GM12878 (cell line): ENCODE measurements at regions not wholly inside any gene's neighbourhood (a gene's known extent, or its start where the extent isn't known, plus 50 kb on each side); places are given as distances from the start of the nearest gene placed in this dataset.

Source experiments
- ATAC-seq: fragments of 200-7000 bp; cut with Tn5 transposase; 3 replicates; pipeline ENCODE4 v1.9.1; 2020; ENCODE audit warnings: mild to moderate bottlenecking, moderate library complexity
- BruUV-seq: library from RNA; stranded (reverse); fragments of 400-500 nt; replicated peaks from 2 replicates; lab custom pipeline; 2021; lab: Mats Ljungman, UMichigan
- CTCF ChIA-PET: fragments of 300-600 bp; sonication (Branson Sonifier 250); formaldehyde crosslinking; extraction: SDS; loops from one replicate; lab custom pipeline; 2021; ENCODE audit warnings: inconsistent platforms; lab: Yijun Ruan, JAX
- POLR2A ChIA-PET: fragments of 350-600 bp; formaldehyde crosslinking; extraction: SDS; loops from one replicate; lab custom pipeline; 2021; ENCODE audit warnings: inconsistent platforms; lab: Charles Lee
- RAD21 ChIA-PET: fragments of 300-600 bp; sonication (Branson Sonifier 250); formaldehyde crosslinking; loops from one replicate; lab custom pipeline; 2023; ENCODE audit warnings: antibody characterized with exemption; ENCODE audit not compliant: unreplicated experiment; lab: Charles Lee
- SMC1A ChIA-PET: fragments of 300-600 bp; sonication (Branson Sonifier 250); formaldehyde crosslinking; loops from one replicate; lab custom pipeline; 2023; ENCODE audit not compliant: unreplicated experiment, uncharacterized antibody; lab: Charles Lee
- DNase-seq: peaks from one replicate; pipeline ENCODE4 v3.0.0-alpha.2; 2011; ENCODE audit warnings: low read depth, low spot score
- FAIRE-seq: peaks from 3 replicates; lab custom pipeline; 2011; peaks lifted over from hg19 to GRCh38; lab: Jason Lieb, UNC
- H2AFZ ChIP-seq: 2 replicates; pipeline ENCODE4 v1.6.0; 2011; ENCODE audit warnings: low read depth, low read length, control low read depth; ENCODE audit not compliant: control insufficient read depth
- H3K27ac ChIP-seq: 2 replicates; pipeline ENCODE4 v1.5.1; 2011; ENCODE audit warnings: control low read depth; ENCODE audit not compliant: control insufficient read depth, insufficient read depth
- H3K27me3 ChIP-seq, 2 experiments: replicated peaks in 1 of 2; 2 replicates each; pipeline versions ENCODE4 v1.6.0 to v1.6.1; 2011; ENCODE audit warnings: low read length in 1 of 2; ENCODE audit not compliant: control insufficient read depth in 2 of 2, insufficient read depth in 2 of 2
- H3K36me3 ChIP-seq, 2 experiments: 2 replicates each; pipeline ENCODE4 v1.5.1; 2011; ENCODE audit warnings: low read length in 1 of 2; ENCODE audit not compliant: control insufficient read depth in 2 of 2, insufficient read depth in 2 of 2
- H3K4me1 ChIP-seq: 2 replicates; pipeline ENCODE4 v1.6.1; 2011; ENCODE audit warnings: mild to moderate bottlenecking, low read length, moderate library complexity, mixed read lengths; ENCODE audit not compliant: control insufficient read depth, insufficient read depth
- H3K4me2 ChIP-seq: 2 replicates; pipeline ENCODE4 v1.6.0; 2011; ENCODE audit warnings: control low read depth; ENCODE audit not compliant: control insufficient read depth, insufficient read depth
- H3K4me3 ChIP-seq: fragments of 200-600 bp; sonication (generic); 2 replicates; pipeline ENCODE4 v1.5.1; 2016
- H3K79me2 ChIP-seq: 2 replicates; pipeline ENCODE4 v1.6.0; 2011; ENCODE audit warnings: low read length; ENCODE audit not compliant: control insufficient read depth, insufficient read depth
- H3K9ac ChIP-seq: 2 replicates; pipeline ENCODE4 v1.8.0; 2011; ENCODE audit warnings: low read length, control low read depth, mixed read lengths; ENCODE audit not compliant: control insufficient read depth, insufficient read depth
- H3K9me3 ChIP-seq: replicated peaks from 3 replicates; pipeline ENCODE4 v1.5.1; 2011; ENCODE audit warnings: mild to moderate bottlenecking, low read length; ENCODE audit not compliant: control insufficient read depth, insufficient read depth
- H4K20me1 ChIP-seq: 2 replicates; pipeline ENCODE4 v1.6.0; 2011; ENCODE audit not compliant: control insufficient read depth, insufficient read depth
- GATAD2B ChIP-seq: fragments of 450-650 bp; conservative IDR thresholded peaks from 2 replicates; pipeline ENCODE4 v1.6.1; 2017; ENCODE audit warnings: low read depth, mild to moderate bottlenecking, moderate library complexity
- TAF1 ChIP-seq: IDR thresholded peaks from 2 replicates; pipeline ENCODE4 v1.6.1; 2011; ENCODE audit warnings: mild to moderate bottlenecking, low read depth, low read length, borderline replicate concordance
- WGBS: methylation state at CpG from one replicate; pipeline ENCODE4 v1.1.6; 2016; ENCODE audit warnings: low lambda C conversion rate; ENCODE audit not compliant: insufficient replicate concordance, insufficient coverage; ENCODE audit errors: missing lambda C conversion rate; 5-methylcytosine and 5-hydroxymethylcytosine counted together
- in situ Hi-C: fragments of 300-500 bp; cut with MboI; formaldehyde crosslinking; loops from 9 replicates; pipeline ENCODE4 v1.14.3; 2018; ENCODE audit warnings: mixed read lengths
- intact Hi-C: fragments of 100-400 bp; cut with micrococcal nuclease; formaldehyde crosslinking; loops from one replicate; pipeline ENCODE4 v1.14.2; 2022; ENCODE audit not compliant: unreplicated experiment

- Histone ChIP-seq H3K79me2 (no peaks in the 10 kb centered on the region), H3K36me3 (no peaks in the 10 kb centered on the region), H4K20me1 (no peaks in the 10 kb centered on the region), H3K4me3 (no peak overlapping the region), H3K27me3 (no peaks in the 10 kb centered on the region), H3K9me3 (no peaks in the 10 kb centered on the region), H3K4me2 (no peak overlapping the region), H3K9ac (no peak overlapping the region), H3K4me1 (no peaks in the 10 kb centered on the region), H3K27ac (no peak overlapping the region), H2AFZ (no peak overlapping the region)
- no peak for TF ChIP-seq TAF1
- ChIA-PET RAD21 (no interaction called here), SMC1A (no interaction called here), CTCF (no interaction called here), POLR2A (interaction anchor here (0.7 kb wide), 1 partner anchor 16 kb away, joined by 6 read pairs; no protein-coding TSS in a partner anchor)
- 42% methylated on average over 3 of the region's 3 CpGs for WGBS
- BruUV-seq, result no TSS peak
- FAIRE-seq (no peak), DNase-seq (no peak), ATAC-seq (no peak)
- intact Hi-C loops (no loop called here), in situ Hi-C loops (no loop called here)
These were observed 64.0 kb upstream of the LTA4H start for GRCh38 chr12:96099421-96099820.

GRCh38 chr12:96099986-96100385 is 64.6 kb upstream of the LTA4H start:
- 28% methylated on average over 7 of the region's 7 CpGs for whole genome bisulfite sequencing
- H3K27me3 ChIP-seq, result no peaks in the 10 kb centered on the region
- ATAC-seq, result no peak
- CTCF ChIA-PET, result no interaction called here
- no peak overlapping the region for H3K4me3 ChIP-seq
- no peak overlapping the region for H3K27ac ChIP-seq
- SMC1A ChIA-PET, result no interaction called here
- no peak for TF ChIP-seq GATAD2B
- H3K9ac ChIP-seq, result no peak overlapping the region
- RAD21 ChIA-PET, result no interaction called here
- intact Hi-C loops (no loop called here), in situ Hi-C loops (no loop called here)
- no peaks in the 10 kb centered on the region for H3K79me2 ChIP-seq
- no peaks in the 10 kb centered on the region for H4K20me1 ChIP-seq
- BruUV-seq, result no TSS peak
- no peaks in the 10 kb centered on the region for H3K9me3 ChIP-seq
- no peak overlapping the region for H2AFZ ChIP-seq
- H3K4me1 ChIP-seq, result no peaks in the 10 kb centered on the region
- FAIRE-seq, result no peak
- no peak overlapping the region for H3K4me2 ChIP-seq
- no peak for DNase-seq
- H3K36me3 ChIP-seq, result no peaks in the 10 kb centered on the region
- POLR2A ChIA-PET, result interaction anchor here (0.7 kb wide), 1 partner anchor 15 kb away, joined by 6 read pairs; no protein-coding TSS in a partner anchor
